NCI-H226 (cell line): ENCODE measurements at regions not wholly inside any gene's neighbourhood (a gene's known extent, or its start where the extent isn't known, plus 50 kb on each side); places are given as distances from the start of the nearest gene placed in this dataset.

Experiments
- DNase-seq: peaks from one replicate; pipeline ENCODE4 v3.0.0-alpha.2; 2015

- DNase-seq = no peak
Observed at GRCh38 chr9:113741886-113742854, 133.9 kb upstream of the ZNF618 start.

DNA sequence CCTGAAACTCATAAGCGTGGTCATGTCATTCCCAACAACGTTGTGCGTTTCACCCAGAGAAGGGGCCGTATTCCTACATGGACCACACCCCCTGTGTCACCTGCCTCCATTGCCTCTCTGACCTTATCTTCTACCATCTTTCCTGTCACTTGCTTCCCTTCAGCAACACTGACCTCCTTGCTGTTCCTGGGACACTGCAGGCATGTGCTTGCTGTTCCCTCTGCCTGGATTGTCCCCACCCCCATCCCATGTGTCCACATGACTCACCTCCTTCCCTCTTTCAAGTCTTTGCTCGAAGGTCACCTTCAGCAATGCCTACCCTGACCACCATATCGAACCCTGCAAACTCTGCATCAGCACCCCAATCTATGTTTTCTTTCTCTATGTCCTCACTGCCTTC, 133.2 kb upstream of the ZNF618 start:
- DNase-seq = no peak

DNA sequence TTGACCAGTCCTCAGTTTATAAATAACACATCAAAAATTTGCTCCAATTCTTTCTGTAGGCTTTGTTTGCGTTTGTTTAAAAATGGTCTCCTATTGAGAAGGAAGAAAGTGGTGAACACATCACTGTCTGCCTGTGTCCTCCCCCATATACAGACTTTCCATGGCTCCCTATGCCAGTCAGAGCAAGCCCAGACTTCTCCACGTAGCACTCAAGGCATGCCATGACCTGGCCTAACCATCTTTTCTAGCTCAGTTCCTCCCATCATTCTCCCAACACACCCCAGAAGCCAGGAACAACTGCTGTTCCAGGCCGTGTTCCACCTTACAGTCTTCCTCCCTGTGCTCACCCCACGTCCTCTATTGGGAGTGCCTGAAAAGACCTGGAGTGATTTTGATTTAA, 129.6 kb upstream of the ZNF618 start:
- DNase-seq = no peak

DNA sequence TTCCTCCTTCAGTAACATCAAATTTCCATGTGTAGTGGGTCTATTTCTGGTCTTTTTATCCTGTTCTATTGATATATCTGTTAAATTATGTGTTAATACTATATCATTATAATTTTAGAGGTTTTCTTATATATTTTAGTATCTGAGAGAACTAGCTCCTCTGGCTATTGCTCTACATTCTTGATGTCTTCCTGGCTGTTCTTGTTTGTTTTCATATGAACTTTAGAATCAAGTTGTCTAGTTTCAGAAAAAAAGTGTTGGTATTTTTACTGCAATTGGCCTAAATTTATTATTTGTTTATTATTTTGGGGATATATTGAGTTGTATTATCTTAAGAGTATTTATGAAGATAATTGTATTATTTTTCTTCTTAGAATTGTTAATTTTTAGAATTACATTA, 128.0 kb upstream of the ZNF618 start:
- DNase-seq = no peak

DNA sequence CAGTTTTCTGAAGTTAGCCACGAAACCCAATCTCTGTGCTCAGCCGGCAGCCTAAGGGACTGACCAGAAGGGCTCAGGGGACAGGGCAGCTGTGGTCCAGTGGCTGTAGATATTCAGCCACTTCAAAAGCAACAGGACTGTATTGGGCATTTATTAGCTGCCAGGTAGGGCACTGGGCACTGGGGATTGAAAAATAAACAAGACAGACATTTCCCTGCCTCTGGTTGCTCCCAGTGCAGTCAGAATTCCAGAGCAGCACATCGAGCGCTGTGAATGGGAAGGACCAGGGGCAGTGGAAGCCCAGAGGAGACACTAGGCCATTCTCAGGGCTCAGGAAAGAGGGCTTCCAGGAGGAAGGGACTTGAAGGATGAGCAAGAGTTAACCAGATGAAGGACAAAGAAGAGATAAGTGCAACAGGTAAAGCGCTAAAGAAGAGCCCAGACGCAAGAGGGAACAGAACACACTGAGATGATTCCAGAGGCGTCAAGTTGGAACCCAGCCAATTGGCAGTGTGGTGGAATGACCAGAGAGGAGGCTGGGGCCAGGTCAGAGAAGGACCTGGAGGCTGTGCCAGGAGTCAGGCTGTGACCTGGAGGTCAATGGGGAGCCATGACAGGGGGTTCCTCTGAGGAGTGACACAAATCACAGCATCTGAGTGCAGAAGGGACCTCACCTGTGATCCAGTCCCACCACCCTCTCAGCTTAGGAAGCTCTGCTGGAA, 122.5 kb upstream of the ZNF618 start:
- DNase-seq = no peak

GRCh38 chr9:113754739-113755138, 121.4 kb upstream of the ZNF618 start:
- no peak for DNase-seq

GRCh38 chr9:113755433-113755832, 120.7 kb upstream of the ZNF618 start:
- no peak for DNase-seq

DNA sequence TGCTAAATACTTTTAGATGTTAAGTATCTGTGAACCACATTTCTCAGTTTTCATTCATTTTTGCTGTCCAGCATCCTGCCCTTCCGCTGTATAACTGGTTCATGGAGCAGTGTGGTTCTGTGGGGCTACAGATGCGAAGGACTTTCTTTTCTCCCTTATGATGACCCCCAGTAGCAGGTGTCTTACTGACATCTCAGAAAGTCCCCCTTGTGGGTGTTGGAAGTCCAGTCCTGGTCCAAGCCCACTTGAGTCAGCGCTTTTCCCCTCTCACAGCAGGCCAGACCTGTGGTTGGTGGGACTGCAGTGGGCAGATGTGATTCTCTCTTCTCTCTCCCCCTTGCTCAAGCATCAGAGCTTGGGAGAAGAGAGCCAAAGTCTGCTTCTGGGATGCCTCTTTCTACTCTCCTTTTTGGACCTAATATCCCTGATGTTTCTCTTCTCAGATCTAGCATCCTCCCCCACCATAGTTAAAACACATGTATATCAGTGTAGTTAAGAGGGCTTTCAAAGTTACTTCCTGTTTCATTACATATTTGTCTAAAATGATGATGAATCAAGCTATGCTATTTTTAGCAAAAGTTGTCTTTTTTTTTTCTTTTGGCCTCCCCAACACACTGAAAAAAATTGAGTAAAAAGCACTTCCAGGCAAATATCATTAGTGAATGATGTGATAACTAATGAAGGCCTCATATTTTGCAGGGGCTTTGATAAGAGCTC, 119.5 kb upstream of the ZNF618 start:
- DNase-seq = no peak

GRCh38 chr9:113763429-113763828, 112.7 kb upstream of the ZNF618 start:
- no peak for DNase-seq

GRCh38 chr9:113764572-113764971, 111.5 kb upstream of the ZNF618 start:
- DNase-seq = no peak

DNA sequence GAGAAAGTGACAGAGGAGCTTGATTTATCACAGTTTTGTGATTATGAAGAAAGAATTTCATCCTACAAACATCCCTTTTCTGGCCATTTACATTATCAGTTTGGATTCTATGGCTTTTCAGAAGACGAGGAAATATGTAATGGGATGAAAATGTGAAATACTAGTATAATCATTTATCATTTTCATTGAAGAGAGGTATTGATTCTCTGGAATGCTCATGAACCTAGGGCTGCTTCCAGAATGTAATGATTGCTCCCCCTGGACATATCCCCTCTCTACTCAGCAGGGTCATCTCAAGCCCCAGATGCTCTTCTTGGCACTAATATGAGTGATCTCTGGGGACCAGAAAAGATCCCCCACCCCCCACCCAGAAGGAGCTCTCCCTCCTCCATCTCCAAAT, 106.7 kb upstream of the ZNF618 start:
- no peak for DNase-seq

GRCh38 chr9:113770396-113770795, 105.7 kb upstream of the ZNF618 start:
- DNase-seq = no peak

- DNase-seq = no peak
Observed at GRCh38 chr9:113771199-113771598, 104.9 kb upstream of the ZNF618 start.

DNA sequence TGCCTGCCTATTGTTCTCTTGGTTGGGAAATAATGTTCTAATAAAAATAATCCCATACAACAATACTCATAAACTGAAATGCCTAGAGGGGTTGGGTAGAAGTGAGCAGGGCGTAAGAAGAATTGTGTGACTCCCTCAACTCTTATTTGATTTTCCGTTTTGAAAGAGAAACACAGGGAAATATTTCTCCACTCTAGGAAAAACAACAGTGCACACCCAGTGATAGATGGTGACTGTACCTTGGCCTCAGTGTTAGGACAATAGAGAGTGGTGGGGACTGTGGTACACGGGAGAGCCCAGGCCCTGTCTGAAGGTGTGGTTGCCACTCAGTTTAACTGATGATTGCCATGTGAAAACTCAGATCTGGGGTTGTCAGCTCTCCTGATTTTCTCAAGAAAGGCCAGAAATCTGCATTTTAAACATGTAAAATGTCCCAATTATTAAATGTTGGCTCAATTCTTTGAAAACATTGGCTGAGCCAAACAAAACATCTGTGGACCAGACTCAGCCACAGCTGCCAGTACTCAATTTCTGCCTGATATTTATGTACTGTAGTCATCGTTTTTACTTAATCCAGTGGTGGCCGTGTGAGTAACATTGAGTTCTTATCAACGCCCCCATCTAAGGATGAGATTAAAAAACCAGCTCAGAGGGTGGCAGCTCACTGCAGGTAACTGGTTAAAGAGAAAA, 103.8 kb upstream of the ZNF618 start:
- no peak for DNase-seq

- no peak for DNase-seq
Observed at GRCh38 chr9:113774963-113775362, 101.1 kb upstream of the ZNF618 start.

DNA sequence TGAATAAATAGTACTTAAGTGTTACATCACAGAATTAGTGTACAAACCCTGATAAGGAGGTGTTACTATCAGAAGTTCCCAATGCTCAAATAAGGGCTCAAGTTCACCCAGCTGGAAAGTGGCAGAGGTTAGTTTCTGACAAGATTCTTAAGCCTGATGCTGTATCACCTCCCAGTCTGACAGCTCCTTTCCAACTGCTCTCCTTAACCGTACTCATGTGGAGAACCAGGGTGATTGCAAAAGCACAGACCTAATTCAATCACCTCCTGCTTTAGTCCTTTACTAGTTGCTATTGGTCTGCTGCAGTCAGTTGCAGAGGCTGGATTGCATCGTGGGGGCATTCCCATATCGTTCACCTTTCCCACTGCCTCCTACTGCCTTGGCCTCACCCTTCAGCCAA, 100.4 kb upstream of the ZNF618 start:
- peak; percentile 30 for DNase-seq

DNA sequence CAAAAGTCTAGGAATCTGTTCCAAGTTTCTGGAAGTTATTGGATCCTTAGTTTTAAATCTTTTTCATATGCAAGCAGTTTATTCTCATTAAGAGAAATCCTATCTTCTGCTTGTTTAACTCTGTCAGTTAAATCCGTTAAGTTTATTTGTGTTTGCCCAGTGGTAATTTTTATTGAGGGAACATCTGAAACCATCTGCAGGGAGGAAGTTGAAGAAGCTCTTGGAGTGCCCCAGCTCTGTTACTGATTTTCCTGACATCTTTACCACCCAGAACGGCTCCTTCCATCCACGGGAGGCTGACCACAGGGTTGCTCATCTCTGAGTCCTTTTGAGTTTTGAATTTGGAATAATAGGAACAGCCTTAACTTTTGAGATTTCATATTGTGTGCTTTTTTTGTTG, 99.9 kb upstream of the ZNF618 start:
- DNase-seq = no peak

GRCh38 chr9:113781381-113781780, 94.7 kb upstream of the ZNF618 start:
- DNase-seq = no peak

DNA sequence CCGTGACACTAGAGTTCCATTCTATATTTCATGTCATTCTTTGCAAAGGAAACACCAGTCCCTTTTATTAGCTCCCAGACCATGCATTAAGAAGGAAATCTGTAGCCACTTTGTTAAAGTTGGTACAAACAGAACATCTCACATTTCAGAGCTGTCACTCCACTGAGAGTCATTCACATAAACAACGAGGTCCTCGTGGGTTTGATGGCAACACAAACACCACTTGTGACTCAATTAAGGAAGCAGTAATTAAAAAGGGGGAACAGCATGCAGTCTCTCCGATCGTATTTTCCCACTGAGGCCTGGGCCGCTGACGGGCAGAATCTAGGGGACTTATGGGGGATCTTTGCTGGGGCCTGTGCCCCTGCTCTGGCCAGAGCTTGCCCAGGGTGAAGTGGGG, 94.2 kb upstream of the ZNF618 start:
- DNase-seq = no peak

GRCh38 chr9:113783475-113783874, 92.6 kb upstream of the ZNF618 start:
- DNase-seq = no peak

DNA sequence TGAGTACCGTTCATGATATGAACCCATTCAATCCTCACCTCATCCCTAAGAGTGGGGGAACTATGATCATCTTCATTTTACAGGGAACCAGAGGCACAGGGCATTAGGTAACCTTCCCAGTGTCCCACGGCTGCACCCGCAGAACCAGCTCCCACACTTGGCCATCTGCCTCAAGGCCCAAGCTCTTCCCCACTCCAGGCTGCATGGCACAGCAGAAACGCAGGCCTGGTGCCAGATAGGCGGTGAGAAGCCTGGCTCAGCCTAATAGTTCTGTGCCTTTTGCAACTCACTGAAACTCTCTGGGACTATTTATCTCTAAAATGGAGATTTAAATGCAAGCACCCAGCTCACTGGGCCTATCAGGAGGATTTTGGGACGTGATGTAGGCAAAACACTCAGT, 90.8 kb upstream of the ZNF618 start:
- DNase-seq = no peak

GRCh38 chr9:113786071-113786470, 90.0 kb upstream of the ZNF618 start:
- no peak for DNase-seq

- no peak for DNase-seq
Observed at GRCh38 chr9:113787871-113788270, 88.2 kb upstream of the ZNF618 start.
